ENCODE measurements at regions not wholly inside any gene's neighbourhood (a gene's known extent, or its start where the extent isn't known, plus 50 kb on each side); places are given as distances from the start of the nearest gene placed in this dataset.

DNA sequence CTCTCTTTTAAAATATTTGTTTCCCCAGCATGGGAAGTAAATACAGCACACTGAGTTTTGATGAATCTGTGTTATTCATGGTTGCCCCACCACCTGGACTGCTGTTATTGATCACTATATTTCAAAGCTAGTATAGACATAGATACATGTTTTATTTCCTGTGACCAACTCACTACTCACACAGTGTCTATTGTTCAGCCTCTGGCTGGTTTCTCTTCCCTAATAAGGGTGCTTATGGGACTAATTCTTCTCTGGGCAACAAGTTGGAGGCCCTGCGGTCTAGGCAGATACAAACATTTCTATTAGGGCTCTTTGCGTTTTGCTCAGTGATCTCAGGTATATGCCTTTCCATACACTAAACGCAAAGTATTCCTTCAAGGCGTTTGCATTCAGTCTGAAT lies 1191.0 kb upstream of the TMEM132C start:
- no peaks in the 10 kb centered on the region for H3K36me3 ChIP-seq (ENCODE audit: insufficient read depth)
- H3K4me2 ChIP-seq = no peak overlapping the region
- H2AFZ ChIP-seq = no peak overlapping the region
- H3F3A ChIP-seq (replicated peaks; ENCODE audit: low read depth) = no peaks in the 10 kb centered on the region
- H3K27ac Mint-ChIP-seq = no peak overlapping the region
- ATAC-seq = no peak
- H4K20me1 ChIP-seq (replicated peaks; ENCODE audit: insufficient read depth) = no peaks in the 10 kb centered on the region
- H3K27ac ChIP-seq (ENCODE audit: low read depth) = no peak overlapping the region
- H3K27me3 ChIP-seq (ENCODE audit: insufficient read depth) = no peaks in the 10 kb centered on the region
- no peaks in the 10 kb centered on the region for H3K4me1 ChIP-seq (ENCODE audit: insufficient read depth)
- no peak for DNase-seq (ENCODE audit: low spot score)
- H3K27me3 Mint-ChIP-seq (ENCODE audit: insufficient read depth, low read depth, poor library complexity) = no peaks in the 10 kb centered on the region
- H3K79me2 ChIP-seq (replicated peaks; ENCODE audit: insufficient read depth) = no peaks in the 10 kb centered on the region
- no peak overlapping the region for H3K4me3 ChIP-seq
- no peak overlapping the region for H3K4me3 Mint-ChIP-seq
- no peaks in the 10 kb centered on the region for H3K9me2 ChIP-seq (ENCODE audit: insufficient read depth)
- TF ChIP-seq, protein P1, sequence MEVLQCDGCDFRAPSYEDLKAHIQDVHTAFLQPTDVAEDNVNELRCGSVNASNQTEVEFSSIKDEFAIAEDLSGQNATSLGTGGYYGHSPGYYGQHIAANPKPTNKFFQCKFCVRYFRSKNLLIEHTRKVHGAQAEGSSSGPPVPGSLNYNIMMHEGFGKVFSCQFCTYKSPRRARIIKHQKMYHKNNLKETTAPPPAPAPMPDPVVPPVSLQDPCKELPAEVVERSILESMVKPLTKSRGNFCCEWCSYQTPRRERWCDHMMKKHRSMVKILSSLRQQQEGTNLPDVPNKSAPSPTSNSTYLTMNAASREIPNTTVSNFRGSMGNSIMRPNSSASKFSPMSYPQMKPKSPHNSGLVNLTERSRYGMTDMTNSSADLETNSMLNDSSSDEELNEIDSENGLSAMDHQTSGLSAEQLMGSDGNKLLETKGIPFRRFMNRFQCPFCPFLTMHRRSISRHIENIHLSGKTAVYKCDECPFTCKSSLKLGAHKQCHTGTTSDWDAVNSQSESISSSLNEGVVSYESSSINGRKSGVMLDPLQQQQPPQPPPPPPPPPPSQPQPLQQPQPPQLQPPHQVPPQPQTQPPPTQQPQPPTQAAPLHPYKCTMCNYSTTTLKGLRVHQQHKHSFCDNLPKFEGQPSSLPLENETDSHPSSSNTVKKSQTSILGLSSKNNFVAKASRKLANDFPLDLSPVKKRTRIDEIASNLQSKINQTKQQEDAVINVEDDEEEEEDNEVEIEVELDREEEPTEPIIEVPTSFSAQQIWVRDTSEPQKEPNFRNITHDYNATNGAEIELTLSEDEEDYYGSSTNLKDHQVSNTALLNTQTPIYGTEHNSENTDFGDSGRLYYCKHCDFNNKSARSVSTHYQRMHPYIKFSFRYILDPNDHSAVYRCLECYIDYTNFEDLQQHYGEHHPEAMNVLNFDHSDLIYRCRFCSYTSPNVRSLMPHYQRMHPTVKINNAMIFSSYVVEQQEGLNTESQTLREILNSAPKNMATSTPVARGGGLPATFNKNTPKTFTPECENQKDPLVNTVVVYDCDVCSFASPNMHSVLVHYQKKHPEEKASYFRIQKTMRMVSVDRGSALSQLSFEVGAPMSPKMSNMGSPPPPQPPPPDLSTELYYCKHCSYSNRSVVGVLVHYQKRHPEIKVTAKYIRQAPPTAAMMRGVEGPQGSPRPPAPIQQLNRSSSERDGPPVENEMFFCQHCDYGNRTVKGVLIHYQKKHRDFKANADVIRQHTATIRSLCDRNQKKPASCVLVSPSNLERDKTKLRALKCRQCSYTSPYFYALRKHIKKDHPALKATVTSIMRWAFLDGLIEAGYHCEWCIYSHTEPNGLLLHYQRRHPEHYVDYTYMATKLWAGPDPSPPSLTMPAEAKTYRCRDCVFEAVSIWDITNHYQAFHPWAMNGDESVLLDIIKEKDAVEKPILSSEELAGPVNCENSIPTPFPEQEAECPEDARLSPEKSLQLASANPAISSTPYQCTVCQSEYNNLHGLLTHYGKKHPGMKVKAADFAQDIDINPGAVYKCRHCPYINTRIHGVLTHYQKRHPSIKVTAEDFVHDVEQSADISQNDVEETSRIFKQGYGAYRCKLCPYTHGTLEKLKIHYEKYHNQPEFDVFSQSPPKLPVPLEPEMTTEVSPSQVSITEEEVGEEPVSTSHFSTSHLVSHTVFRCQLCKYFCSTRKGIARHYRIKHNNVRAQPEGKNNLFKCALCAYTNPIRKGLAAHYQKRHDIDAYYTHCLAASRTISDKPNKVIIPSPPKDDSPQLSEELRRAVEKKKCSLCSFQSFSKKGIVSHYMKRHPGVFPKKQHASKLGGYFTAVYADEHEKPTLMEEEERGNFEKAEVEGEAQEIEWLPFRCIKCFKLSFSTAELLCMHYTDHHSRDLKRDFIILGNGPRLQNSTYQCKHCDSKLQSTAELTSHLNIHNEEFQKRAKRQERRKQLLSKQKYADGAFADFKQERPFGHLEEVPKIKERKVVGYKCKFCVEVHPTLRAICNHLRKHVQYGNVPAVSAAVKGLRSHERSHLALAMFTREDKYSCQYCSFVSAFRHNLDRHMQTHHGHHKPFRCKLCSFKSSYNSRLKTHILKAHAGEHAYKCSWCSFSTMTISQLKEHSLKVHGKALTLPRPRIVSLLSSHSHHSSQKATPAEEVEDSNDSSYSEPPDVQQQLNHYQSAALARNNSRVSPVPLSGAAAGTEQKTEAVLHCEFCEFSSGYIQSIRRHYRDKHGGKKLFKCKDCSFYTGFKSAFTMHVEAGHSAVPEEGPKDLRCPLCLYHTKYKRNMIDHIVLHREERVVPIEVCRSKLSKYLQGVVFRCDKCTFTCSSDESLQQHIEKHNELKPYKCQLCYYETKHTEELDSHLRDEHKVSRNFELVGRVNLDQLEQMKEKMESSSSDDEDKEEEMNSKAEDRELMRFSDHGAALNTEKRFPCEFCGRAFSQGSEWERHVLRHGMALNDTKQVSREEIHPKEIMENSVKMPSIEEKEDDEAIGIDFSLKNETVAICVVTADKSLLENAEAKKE (CRISPR knock-in tag; IDR thresholded peaks at IDR 0.05) = no peak
- TF ChIP-seq NANOG (IDR thresholded peaks at IDR 0.05; ENCODE audit: borderline replicate concordance) = no peak
- TF ChIP-seq, protein P2, sequence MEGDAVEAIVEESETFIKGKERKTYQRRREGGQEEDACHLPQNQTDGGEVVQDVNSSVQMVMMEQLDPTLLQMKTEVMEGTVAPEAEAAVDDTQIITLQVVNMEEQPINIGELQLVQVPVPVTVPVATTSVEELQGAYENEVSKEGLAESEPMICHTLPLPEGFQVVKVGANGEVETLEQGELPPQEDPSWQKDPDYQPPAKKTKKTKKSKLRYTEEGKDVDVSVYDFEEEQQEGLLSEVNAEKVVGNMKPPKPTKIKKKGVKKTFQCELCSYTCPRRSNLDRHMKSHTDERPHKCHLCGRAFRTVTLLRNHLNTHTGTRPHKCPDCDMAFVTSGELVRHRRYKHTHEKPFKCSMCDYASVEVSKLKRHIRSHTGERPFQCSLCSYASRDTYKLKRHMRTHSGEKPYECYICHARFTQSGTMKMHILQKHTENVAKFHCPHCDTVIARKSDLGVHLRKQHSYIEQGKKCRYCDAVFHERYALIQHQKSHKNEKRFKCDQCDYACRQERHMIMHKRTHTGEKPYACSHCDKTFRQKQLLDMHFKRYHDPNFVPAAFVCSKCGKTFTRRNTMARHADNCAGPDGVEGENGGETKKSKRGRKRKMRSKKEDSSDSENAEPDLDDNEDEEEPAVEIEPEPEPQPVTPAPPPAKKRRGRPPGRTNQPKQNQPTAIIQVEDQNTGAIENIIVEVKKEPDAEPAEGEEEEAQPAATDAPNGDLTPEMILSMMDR (conservative IDR thresholded peaks at IDR 0.05; ENCODE audit: low read depth in 2 of 2) = no peak
- TF ChIP-seq JUNB (IDR thresholded peaks at IDR 0.05; ENCODE audit: unreplicated experiment) = no peak
- TF ChIP-seq, protein P3, sequence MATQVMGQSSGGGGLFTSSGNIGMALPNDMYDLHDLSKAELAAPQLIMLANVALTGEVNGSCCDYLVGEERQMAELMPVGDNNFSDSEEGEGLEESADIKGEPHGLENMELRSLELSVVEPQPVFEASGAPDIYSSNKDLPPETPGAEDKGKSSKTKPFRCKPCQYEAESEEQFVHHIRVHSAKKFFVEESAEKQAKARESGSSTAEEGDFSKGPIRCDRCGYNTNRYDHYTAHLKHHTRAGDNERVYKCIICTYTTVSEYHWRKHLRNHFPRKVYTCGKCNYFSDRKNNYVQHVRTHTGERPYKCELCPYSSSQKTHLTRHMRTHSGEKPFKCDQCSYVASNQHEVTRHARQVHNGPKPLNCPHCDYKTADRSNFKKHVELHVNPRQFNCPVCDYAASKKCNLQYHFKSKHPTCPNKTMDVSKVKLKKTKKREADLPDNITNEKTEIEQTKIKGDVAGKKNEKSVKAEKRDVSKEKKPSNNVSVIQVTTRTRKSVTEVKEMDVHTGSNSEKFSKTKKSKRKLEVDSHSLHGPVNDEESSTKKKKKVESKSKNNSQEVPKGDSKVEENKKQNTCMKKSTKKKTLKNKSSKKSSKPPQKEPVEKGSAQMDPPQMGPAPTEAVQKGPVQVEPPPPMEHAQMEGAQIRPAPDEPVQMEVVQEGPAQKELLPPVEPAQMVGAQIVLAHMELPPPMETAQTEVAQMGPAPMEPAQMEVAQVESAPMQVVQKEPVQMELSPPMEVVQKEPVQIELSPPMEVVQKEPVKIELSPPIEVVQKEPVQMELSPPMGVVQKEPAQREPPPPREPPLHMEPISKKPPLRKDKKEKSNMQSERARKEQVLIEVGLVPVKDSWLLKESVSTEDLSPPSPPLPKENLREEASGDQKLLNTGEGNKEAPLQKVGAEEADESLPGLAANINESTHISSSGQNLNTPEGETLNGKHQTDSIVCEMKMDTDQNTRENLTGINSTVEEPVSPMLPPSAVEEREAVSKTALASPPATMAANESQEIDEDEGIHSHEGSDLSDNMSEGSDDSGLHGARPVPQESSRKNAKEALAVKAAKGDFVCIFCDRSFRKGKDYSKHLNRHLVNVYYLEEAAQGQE (IDR thresholded peaks at IDR 0.05; ENCODE audit: unreplicated experiment) = no peak
- no peak for TF ChIP-seq EZH2 (IDR thresholded peaks at IDR 0.05; ENCODE audit: low read depth, unreplicated experiment)
- TF ChIP-seq CREB1 (CRISPR knock-in tag; IDR thresholded peaks at IDR 0.05; ENCODE audit: low read depth) = no peak
- TF ChIP-seq STAT1 (IDR thresholded peaks at IDR 0.05; ENCODE audit: unreplicated experiment) = no peak
- no peaks in the 10 kb centered on the region for H3K4me1 Mint-ChIP-seq
- H3K36me3 Mint-ChIP-seq (ENCODE audit: low read depth) = peaks cover 32% of the 10 kb centered on the region
- peaks cover 86% of the 10 kb centered on the region for H3K9me3 Mint-ChIP-seq
